GM12878 (cell line): ENCODE measurements at regions not wholly inside any gene's neighbourhood (a gene's known extent, or its start where the extent isn't known, plus 50 kb on each side); places are given as distances from the start of the nearest gene placed in this dataset.

Experiments used
- ATAC-seq: fragments of 200-7000 bp; cut with Tn5 transposase; 3 replicates; pipeline ENCODE4 v1.9.1; 2020; ENCODE audit warnings: mild to moderate bottlenecking, moderate library complexity
- BruUV-seq: library from RNA; stranded (reverse); fragments of 400-500 nt; replicated peaks from 2 replicates; lab custom pipeline; 2021; lab: Mats Ljungman, UMichigan
- CTCF ChIA-PET: fragments of 300-600 bp; sonication (Branson Sonifier 250); formaldehyde crosslinking; extraction: SDS; loops from one replicate; lab custom pipeline; 2021; ENCODE audit warnings: inconsistent platforms; lab: Yijun Ruan, JAX
- POLR2A ChIA-PET: fragments of 350-600 bp; formaldehyde crosslinking; extraction: SDS; loops from one replicate; lab custom pipeline; 2021; ENCODE audit warnings: inconsistent platforms; lab: Charles Lee
- RAD21 ChIA-PET: fragments of 300-600 bp; sonication (Branson Sonifier 250); formaldehyde crosslinking; loops from one replicate; lab custom pipeline; 2023; ENCODE audit warnings: antibody characterized with exemption; ENCODE audit not compliant: unreplicated experiment; lab: Charles Lee
- SMC1A ChIA-PET: fragments of 300-600 bp; sonication (Branson Sonifier 250); formaldehyde crosslinking; loops from one replicate; lab custom pipeline; 2023; ENCODE audit not compliant: unreplicated experiment, uncharacterized antibody; lab: Charles Lee
- DNase-seq: peaks from one replicate; pipeline ENCODE4 v3.0.0-alpha.2; 2011; ENCODE audit warnings: low read depth, low spot score
- FAIRE-seq: peaks from 3 replicates; lab custom pipeline; 2011; peaks lifted over from hg19 to GRCh38; lab: Jason Lieb, UNC
- H2AFZ ChIP-seq: 2 replicates; pipeline ENCODE4 v1.6.0; 2011; ENCODE audit warnings: low read depth, low read length, control low read depth; ENCODE audit not compliant: control insufficient read depth
- H3K27ac ChIP-seq: 2 replicates; pipeline ENCODE4 v1.5.1; 2011; ENCODE audit warnings: control low read depth; ENCODE audit not compliant: control insufficient read depth, insufficient read depth
- H3K27me3 ChIP-seq, 2 experiments: replicated peaks in 1 of 2; 2 replicates each; pipeline versions ENCODE4 v1.6.0 to v1.6.1; 2011; ENCODE audit warnings: low read length in 1 of 2; ENCODE audit not compliant: control insufficient read depth in 2 of 2, insufficient read depth in 2 of 2
- H3K36me3 ChIP-seq, 2 experiments: 2 replicates each; pipeline ENCODE4 v1.5.1; 2011; ENCODE audit warnings: low read length in 1 of 2; ENCODE audit not compliant: control insufficient read depth in 2 of 2, insufficient read depth in 2 of 2
- H3K4me1 ChIP-seq: 2 replicates; pipeline ENCODE4 v1.6.1; 2011; ENCODE audit warnings: mild to moderate bottlenecking, low read length, moderate library complexity, mixed read lengths; ENCODE audit not compliant: control insufficient read depth, insufficient read depth
- H3K4me2 ChIP-seq: 2 replicates; pipeline ENCODE4 v1.6.0; 2011; ENCODE audit warnings: control low read depth; ENCODE audit not compliant: control insufficient read depth, insufficient read depth
- H3K4me3 ChIP-seq: fragments of 200-600 bp; sonication (generic); 2 replicates; pipeline ENCODE4 v1.5.1; 2016
- H3K79me2 ChIP-seq: 2 replicates; pipeline ENCODE4 v1.6.0; 2011; ENCODE audit warnings: low read length; ENCODE audit not compliant: control insufficient read depth, insufficient read depth
- H3K9ac ChIP-seq: 2 replicates; pipeline ENCODE4 v1.8.0; 2011; ENCODE audit warnings: low read length, control low read depth, mixed read lengths; ENCODE audit not compliant: control insufficient read depth, insufficient read depth
- H3K9me3 ChIP-seq: replicated peaks from 3 replicates; pipeline ENCODE4 v1.5.1; 2011; ENCODE audit warnings: mild to moderate bottlenecking, low read length; ENCODE audit not compliant: control insufficient read depth, insufficient read depth
- H4K20me1 ChIP-seq: 2 replicates; pipeline ENCODE4 v1.6.0; 2011; ENCODE audit not compliant: control insufficient read depth, insufficient read depth
- ATF3 ChIP-seq: IDR thresholded peaks from 2 replicates; pipeline ENCODE4 v1.6.1; 2011; ENCODE audit warnings: low read depth, mild to moderate bottlenecking, low read length, moderate library complexity, borderline replicate concordance; ENCODE audit errors: extremely low read depth
- BCL11A ChIP-seq: IDR thresholded peaks from 2 replicates; pipeline ENCODE4 v1.6.1; 2011; ENCODE audit warnings: low read depth, low read length
- BCLAF1 ChIP-seq: fragments of 450-650 bp; IDR thresholded peaks from 2 replicates; pipeline ENCODE4 v1.6.1; 2017; ENCODE audit warnings: antibody characterized with exemption, mild to moderate bottlenecking, moderate library complexity
- CEBPB ChIP-seq, 2 experiments: fragments of 150-350 bp in 1 of 2; IDR thresholded peaks; 2 replicates each; pipeline ENCODE4 v1.6.1; 2012 to 2014; ENCODE audit warnings: low read depth in 2 of 2, low read length in 2 of 2, borderline replicate concordance in 1 of 2, inconsistent platforms in 1 of 2
- CEBPZ ChIP-seq: fragments of 150-350 bp; IDR thresholded peaks from 2 replicates; pipeline ENCODE4 v1.6.1; 2016; ENCODE audit warnings: low read depth, low read length
- CREB1 ChIP-seq: IDR thresholded peaks from 2 replicates; pipeline ENCODE4 v1.6.1; 2012; ENCODE audit warnings: low read depth, mild to moderate bottlenecking, inconsistent platforms
- EED ChIP-seq: sonication (generic); IDR thresholded peaks from 2 replicates; pipeline ENCODE4 v1.6.1; 2016; ENCODE audit warnings: antibody characterized with exemption, low read depth
- HCFC1 ChIP-seq: fragments of 150-350 bp; IDR thresholded peaks from 2 replicates; pipeline ENCODE4 v1.6.1; 2014; ENCODE audit warnings: low read length
- KAT2A ChIP-seq: conservative IDR thresholded peaks from 2 replicates; pipeline ENCODE4 v1.6.1; 2011; ENCODE audit warnings: low read depth, low read length; ENCODE audit not compliant: control insufficient read depth
- KDM1A ChIP-seq: fragments of 200-600 bp; sonication (generic); IDR thresholded peaks from 2 replicates; pipeline ENCODE4 v1.6.1; 2016; ENCODE audit warnings: borderline replicate concordance
- MXI1 ChIP-seq: fragments of 150-350 bp; IDR thresholded peaks from 2 replicates; pipeline ENCODE4 v1.6.1; 2011; ENCODE audit warnings: low read depth, mild to moderate bottlenecking, inconsistent platforms, low read length, improper control_type of control experiment
- PAX5 ChIP-seq: IDR thresholded peaks from 2 replicates; pipeline ENCODE4 v1.6.1; 2011; ENCODE audit warnings: low read depth, low read length, borderline replicate concordance
- PML ChIP-seq: IDR thresholded peaks from 2 replicates; pipeline ENCODE4 v1.6.1; 2012; ENCODE audit warnings: low read length, inconsistent platforms
- POLR2A ChIP-seq: IDR thresholded peaks from 2 replicates; pipeline ENCODE4 v1.6.1; 2011; ENCODE audit warnings: low read depth, mild to moderate bottlenecking, low read length
- RCOR1 ChIP-seq: conservative IDR thresholded peaks from 2 replicates; pipeline ENCODE4 v1.6.1; 2012; ENCODE audit warnings: low read depth, low read length, improper control_type of control experiment
- RELA ChIP-seq: fragments of 450-650 bp; IDR thresholded peaks from 2 replicates; pipeline ENCODE4 v1.8.0; 2014; ENCODE audit warnings: borderline replicate concordance; ENCODE audit not compliant: partially characterized antibody
- TARDBP ChIP-seq: IDR thresholded peaks from 2 replicates; pipeline ENCODE4 v1.6.1; 2016; ENCODE audit warnings: borderline replicate concordance
- TCF12 ChIP-seq: IDR thresholded peaks from 2 replicates; pipeline ENCODE4 v1.6.1; 2011; ENCODE audit warnings: low read depth, mild to moderate bottlenecking, low read length
- ZNF384 ChIP-seq: IDR thresholded peaks from 2 replicates; pipeline ENCODE4 v1.6.1; 2012; ENCODE audit warnings: low read depth, mild to moderate bottlenecking, low read length, improper control_type of control experiment, borderline replicate concordance
- WGBS: methylation state at CpG from one replicate; pipeline ENCODE4 v1.1.6; 2016; ENCODE audit warnings: low lambda C conversion rate; ENCODE audit not compliant: insufficient replicate concordance, insufficient coverage; ENCODE audit errors: missing lambda C conversion rate; 5-methylcytosine and 5-hydroxymethylcytosine counted together
- in situ Hi-C: fragments of 300-500 bp; cut with MboI; formaldehyde crosslinking; loops from 9 replicates; pipeline ENCODE4 v1.14.3; 2018; ENCODE audit warnings: mixed read lengths
- intact Hi-C: fragments of 100-400 bp; cut with micrococcal nuclease; formaldehyde crosslinking; loops from one replicate; pipeline ENCODE4 v1.14.2; 2022; ENCODE audit not compliant: unreplicated experiment

GRCh38 chr14:83247924-83248639, 1714.4 kb upstream of the SEL1L start:
- Histone ChIP-seq H3K4me2 (no peak overlapping the region), H3K4me3 (no peak overlapping the region), H4K20me1 (no peaks in the 10 kb centered on the region), H3K36me3 (no peaks in the 10 kb centered on the region), H3K9me3 (no peaks in the 10 kb centered on the region), H3K27me3 (no peaks in the 10 kb centered on the region), H3K79me2 (no peaks in the 10 kb centered on the region), H3K4me1 (no peaks in the 10 kb centered on the region), H3K27ac (no peak overlapping the region), H3K9ac (no peak overlapping the region), H2AFZ (no peak overlapping the region)
- DNase-seq (no peak), ATAC-seq (no peak), FAIRE-seq (no peak)
- intact Hi-C loops (no loop called here), in situ Hi-C loops (no loop called here)
- SMC1A ChIA-PET, result interaction anchor here (0.6 kb wide), 1 partner anchor 100 kb away, joined by 3 read pairs; no protein-coding TSS in a partner anchor
- 49% methylated on average over 5 of the region's 5 CpGs for WGBS
- POLR2A ChIA-PET, result no interaction called here
- RAD21 ChIA-PET, result no interaction called here
- CTCF ChIA-PET, result interaction anchor here (0.6 kb wide), 1 partner anchor 537 kb away, joined by 3 read pairs; no protein-coding TSS in a partner anchor
- no TSS peak for BruUV-seq
- no peak for TF ChIP-seq RCOR1
- TF ChIP-seq BCLAF1, result no peak
- no peak for TF ChIP-seq CREB1
- no peak for TF ChIP-seq CEBPZ
- TF ChIP-seq MXI1, result no peak
- TF ChIP-seq ZNF384, result no peak
- TF ChIP-seq RELA, result no peak
- TF ChIP-seq ATF3, result no peak
- no peak for TF ChIP-seq TARDBP
- no peak for TF ChIP-seq HCFC1
- no peak for TF ChIP-seq POLR2A
- TF ChIP-seq CEBPB (IDR thresholded peaks at IDR 0.05; ENCODE audit: borderline replicate concordance in 1 of 2, low read depth in 2 of 2, low read length in 2 of 2), result no peak
- TF ChIP-seq EED, result no peak
- no peak for TF ChIP-seq KAT2A
- TF ChIP-seq PML, result no peak
- TF ChIP-seq PAX5, result no peak
- no peak for TF ChIP-seq KDM1A
- no peak for TF ChIP-seq TCF12
- TF ChIP-seq BCL11A, result no peak
